22Rv1 (cell line): ENCODE measurements at regions not wholly inside any gene's neighbourhood (a gene's known extent, or its start where the extent isn't known, plus 50 kb on each side); places are given as distances from the start of the nearest gene placed in this dataset.

Experiments used
- H3K27ac ChIP-seq: fragments of 450-650 bp; 2 replicates; pipeline ENCODE4 v1.5.1; 2017
- ZFX ChIP-seq: fragments of 450-650 bp; IDR thresholded peaks from 2 replicates; pipeline ENCODE4 v1.6.1; 2017; ENCODE audit warnings: antibody characterized with exemption, borderline replicate concordance
- TF ChIP-seq, protein P1 (sequence below): fragments of 450-650 bp; IDR thresholded peaks from 2 replicates; pipeline ENCODE4 v1.5.1; 2017; ENCODE audit warnings: mild to moderate bottlenecking

DNA sequence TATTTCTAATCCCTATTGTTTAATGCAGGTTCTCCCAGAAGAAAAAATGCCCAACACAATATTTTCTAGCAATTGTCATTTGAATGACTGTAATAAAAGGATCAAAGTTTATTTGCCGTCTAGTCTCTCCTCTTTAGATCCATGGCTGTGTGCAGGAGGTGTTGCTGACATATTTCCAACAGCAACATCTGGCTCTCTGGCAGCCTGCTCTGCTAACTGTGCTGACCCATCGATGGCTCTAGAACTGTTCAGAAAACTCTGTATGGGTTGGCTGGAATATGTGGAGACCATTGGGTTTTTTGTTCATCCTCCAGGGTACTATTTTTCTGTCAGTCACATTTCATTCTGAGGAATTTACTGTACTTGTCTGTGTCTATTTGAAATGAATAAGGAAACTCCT is 202.0 kb upstream of the SLC27A6 start:
- TF ChIP-seq, protein P1, sequence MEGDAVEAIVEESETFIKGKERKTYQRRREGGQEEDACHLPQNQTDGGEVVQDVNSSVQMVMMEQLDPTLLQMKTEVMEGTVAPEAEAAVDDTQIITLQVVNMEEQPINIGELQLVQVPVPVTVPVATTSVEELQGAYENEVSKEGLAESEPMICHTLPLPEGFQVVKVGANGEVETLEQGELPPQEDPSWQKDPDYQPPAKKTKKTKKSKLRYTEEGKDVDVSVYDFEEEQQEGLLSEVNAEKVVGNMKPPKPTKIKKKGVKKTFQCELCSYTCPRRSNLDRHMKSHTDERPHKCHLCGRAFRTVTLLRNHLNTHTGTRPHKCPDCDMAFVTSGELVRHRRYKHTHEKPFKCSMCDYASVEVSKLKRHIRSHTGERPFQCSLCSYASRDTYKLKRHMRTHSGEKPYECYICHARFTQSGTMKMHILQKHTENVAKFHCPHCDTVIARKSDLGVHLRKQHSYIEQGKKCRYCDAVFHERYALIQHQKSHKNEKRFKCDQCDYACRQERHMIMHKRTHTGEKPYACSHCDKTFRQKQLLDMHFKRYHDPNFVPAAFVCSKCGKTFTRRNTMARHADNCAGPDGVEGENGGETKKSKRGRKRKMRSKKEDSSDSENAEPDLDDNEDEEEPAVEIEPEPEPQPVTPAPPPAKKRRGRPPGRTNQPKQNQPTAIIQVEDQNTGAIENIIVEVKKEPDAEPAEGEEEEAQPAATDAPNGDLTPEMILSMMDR, result no peak
- no peak for TF ChIP-seq ZFX
- H3K27ac ChIP-seq, result no peak overlapping the region

DNA sequence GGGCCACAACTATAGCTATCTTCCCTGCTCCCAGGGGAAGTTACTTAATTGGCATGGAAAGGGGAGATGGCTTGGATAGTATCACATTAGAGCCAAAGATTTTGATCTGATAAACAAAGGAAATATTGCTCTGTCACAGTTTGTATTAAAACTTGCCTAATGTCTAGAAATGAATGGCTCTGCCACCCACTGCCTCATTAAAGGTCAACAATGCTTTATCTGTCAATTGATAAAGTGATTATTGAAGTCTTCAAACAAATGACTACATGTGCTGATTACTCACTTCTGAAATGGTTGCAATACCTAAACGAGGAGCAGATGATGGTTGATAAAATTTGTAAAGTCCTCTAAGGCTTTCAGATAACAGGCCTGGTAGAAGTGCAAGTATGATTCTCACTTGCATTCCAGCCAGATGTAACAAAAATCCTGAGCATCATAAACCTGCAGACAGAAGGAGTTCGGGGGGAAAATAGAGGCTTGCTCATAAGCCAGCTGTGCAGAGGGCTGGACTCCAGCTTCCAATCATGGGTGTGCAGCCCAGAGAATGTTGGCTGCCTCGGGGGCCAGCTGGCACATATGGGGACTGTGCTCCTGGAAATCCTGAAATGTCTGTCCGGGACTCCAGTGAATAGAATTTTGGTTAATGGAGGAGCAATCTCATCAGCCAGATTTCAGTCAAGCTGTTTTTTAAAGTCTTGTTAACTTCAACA is 200.5 kb upstream of the SLC27A6 start:
- no peak overlapping the region for H3K27ac ChIP-seq
- TF ChIP-seq, protein P1, result no peak
- TF ChIP-seq ZFX, result no peak

DNA sequence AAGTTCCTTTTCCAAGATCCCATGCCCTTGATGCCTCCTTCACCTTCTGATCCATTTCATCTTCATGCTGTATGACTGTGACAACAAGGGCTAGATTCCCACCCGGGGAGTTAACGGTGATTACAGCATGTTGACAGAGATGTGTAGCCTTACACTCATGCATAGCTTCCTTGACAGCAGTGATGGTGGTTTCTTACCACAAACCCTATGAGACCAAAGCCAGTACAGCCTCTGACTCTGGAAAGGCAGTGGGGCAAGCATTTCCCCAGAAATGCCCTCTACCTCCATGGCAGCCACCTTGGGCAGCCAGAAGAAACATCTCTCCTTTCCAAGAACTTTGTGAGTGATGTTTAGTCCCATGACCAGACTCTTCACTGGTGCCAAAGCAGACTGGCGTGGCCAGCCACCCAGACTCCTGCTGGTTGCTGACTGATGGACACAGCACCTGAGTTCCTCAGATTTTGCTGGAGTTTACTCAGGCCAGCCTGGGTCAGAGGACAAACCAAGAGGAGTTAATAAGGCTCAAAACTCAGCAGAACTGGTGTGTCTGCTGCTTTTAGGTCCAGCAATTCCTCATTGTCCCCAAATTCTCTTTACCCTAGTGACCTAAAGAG is 199.7 kb upstream of the SLC27A6 start:
- no peak overlapping the region for H3K27ac ChIP-seq
- TF ChIP-seq, protein P1, result no peak
- no peak for TF ChIP-seq ZFX

DNA sequence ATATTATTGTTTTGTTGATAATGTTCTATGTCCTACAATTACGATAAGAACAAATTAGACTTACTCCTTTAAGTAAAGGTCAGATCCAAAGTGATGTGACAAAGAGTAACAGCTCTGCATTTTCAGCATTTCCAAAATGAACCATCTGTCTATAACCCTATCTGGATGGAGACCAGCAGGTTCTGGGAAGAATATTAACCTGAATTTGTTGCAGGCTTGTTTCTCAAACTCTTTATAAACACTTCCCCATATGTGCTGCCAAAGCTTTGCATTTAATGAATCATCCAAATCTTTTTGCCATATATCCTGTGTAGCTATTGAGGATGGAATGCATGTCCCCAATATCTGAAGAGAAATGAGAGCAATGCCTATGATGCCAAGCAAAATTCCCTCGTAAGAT is 198.9 kb upstream of the SLC27A6 start:
- no peak overlapping the region for H3K27ac ChIP-seq

DNA sequence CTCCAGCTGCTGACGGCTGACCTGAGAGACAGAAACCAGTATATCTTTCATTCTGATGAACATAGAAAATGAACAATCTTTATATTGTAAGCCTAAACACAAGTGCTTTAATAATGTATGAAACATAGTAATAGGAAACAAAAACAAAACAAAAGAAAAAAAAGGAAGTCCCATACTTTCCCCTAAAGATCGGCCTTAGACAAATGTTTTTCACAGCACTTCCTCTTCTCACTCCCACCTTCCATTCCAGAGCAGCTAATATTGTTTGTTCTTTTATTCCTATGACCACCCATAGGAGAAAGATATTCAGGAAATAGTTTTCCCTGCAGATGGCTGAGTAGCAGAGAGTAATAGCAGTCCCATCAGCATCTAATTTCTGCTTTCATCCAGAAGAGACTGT is 194.4 kb upstream of the SLC27A6 start:
- H3K27ac ChIP-seq, result no peak overlapping the region
- no peak for TF ChIP-seq ZFX
- TF ChIP-seq, protein P1, result no peak

More for the DNA sequence above, 198.9 kb upstream of the SLC27A6 start:
- TF ChIP-seq, protein P1, result no peak
- TF ChIP-seq ZFX, result no peak

DNA sequence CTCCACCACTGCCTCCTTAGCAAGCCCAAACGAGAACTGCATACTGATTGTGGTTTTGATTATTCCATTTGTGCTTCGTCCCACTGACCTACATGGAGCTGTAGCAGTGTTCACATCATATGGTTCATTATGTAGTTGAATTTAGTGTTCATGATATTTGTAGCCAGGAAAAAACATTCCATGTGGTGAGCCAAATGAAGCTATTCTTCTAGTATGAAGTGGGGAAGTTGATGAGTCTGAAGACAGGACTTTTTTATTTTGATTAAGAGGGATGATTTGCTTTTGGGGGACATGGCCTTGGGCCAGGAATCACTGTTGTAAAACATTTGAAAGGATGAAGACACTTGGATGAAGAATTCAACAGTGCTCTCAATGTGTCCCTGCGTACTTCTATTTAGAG is 192.9 kb upstream of the SLC27A6 start:
- TF ChIP-seq ZFX, result no peak
- TF ChIP-seq, protein P1, result no peak

DNA sequence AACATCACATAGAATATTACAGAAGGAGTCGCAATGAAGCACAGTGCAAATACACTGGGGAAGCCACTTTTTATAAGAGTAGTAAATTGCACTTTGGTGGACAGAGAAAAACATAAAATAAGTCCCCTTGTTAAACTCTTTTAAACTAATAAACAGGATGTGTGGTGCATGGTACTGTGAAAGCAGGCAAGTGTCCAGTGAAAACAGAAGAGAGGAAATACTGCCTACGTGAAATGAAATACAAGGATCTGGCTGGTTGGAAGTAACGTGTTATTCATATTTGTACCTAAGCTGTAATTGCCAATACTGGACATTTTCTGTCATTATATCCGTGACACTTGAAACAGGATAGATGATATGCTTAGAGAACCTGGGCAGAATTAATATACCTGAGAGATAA is 191.9 kb upstream of the SLC27A6 start:
- no peak overlapping the region for H3K27ac ChIP-seq
- no peak for TF ChIP-seq ZFX
- TF ChIP-seq, protein P1, result no peak

More for the DNA sequence above, 192.9 kb upstream of the SLC27A6 start:
- no peak overlapping the region for H3K27ac ChIP-seq
